ENCODE measurements at regions not wholly inside any gene's neighbourhood (a gene's known extent, or its start where the extent isn't known, plus 50 kb on each side); places are given as distances from the start of the nearest gene placed in this dataset.

- no peak for DNase-seq
These were observed 87.9 kb upstream of the FAM169A start for GRCh38 chr5:74953937-74954720.

GRCh38 chr5:74953554-74953936 is 87.4 kb upstream of the FAM169A start:
- DNase-seq = no peak

GRCh38 chr5:74952406-74952805 is 86.2 kb upstream of the FAM169A start:
- DNase-seq = no peak

- no peak for DNase-seq
These were observed 85.7 kb upstream of the FAM169A start for GRCh38 chr5:74951865-74952264.

- DNase-seq = no peak
These were observed 84.8 kb upstream of the FAM169A start for GRCh38 chr5:74950836-74951515.

GRCh38 chr5:74949976-74950375 is 83.8 kb upstream of the FAM169A start:
- DNase-seq = no peak

- DNase-seq = no peak
These were observed 81.9 kb upstream of the FAM169A start for GRCh38 chr5:74948031-74948546.

GRCh38 chr5:74946471-74946870 is 80.3 kb upstream of the FAM169A start:
- no peak for DNase-seq

GRCh38 chr5:74945561-74946165 is 79.5 kb upstream of the FAM169A start:
- no peak for DNase-seq

GRCh38 chr5:74943905-74944304 is 77.7 kb upstream of the FAM169A start:
- DNase-seq = no peak

- no peak for DNase-seq
These were observed 76.6 kb upstream of the FAM169A start for GRCh38 chr5:74942622-74943286.

GRCh38 chr5:74940782-74941353 is 74.7 kb upstream of the FAM169A start:
- DNase-seq = no peak

GRCh38 chr5:74938250-74938933 is 72.2 kb upstream of the FAM169A start:
- DNase-seq = no peak

- DNase-seq = no peak
These were observed 69.5 kb upstream of the FAM169A start for GRCh38 chr5:74935752-74936091.

GRCh38 chr5:74934949-74935751 is 69.0 kb upstream of the FAM169A start:
- DNase-seq = no peak

- DNase-seq = no peak
These were observed 61.1 kb upstream of the FAM169A start for GRCh38 chr5:74927336-74927735.

- no peak for DNase-seq
These were observed 53.3 kb upstream of the FAM169A start for GRCh38 chr5:74919487-74919886.

- DNase-seq = no peak
These were observed 52.9 kb upstream of the FAM169A start for GRCh38 chr5:74919041-74919440.

- DNase-seq = no peak
These were observed 52.1 kb upstream of the FAM169A start for GRCh38 chr5:74918232-74918669.

- DNase-seq = no peak
These were observed 50.9 kb upstream of the FAM169A start for GRCh38 chr5:74916831-74917710.
